OCI-LY3 (cell line): ENCODE measurements at regions not wholly inside any gene's neighbourhood (a gene's known extent, or its start where the extent isn't known, plus 50 kb on each side); places are given as distances from the start of the nearest gene placed in this dataset.

Experiments used
- H2AFZ ChIP-seq: fragments of 200-600, 300-600 bp; shearing (Covaris generic); 2 replicates; pipeline ENCODE4 v1.6.0; 2014; ENCODE audit warnings: antibody characterized with exemption, low read depth, low read length
- H3K27ac ChIP-seq: fragments of 200-600, 300-600 bp; sonication (generic); 2 replicates; pipeline ENCODE4 v1.5.1; 2014; ENCODE audit warnings: mild to moderate bottlenecking, low read length, moderate library complexity, mixed read lengths
- H3K27me3 ChIP-seq: fragments of 200-600, 300-600 bp; sonication (generic); 2 replicates; pipeline ENCODE4 v1.6.1; 2014; ENCODE audit warnings: low read depth, low read length, mixed read lengths
- H3K36me3 ChIP-seq: fragments of 200-600, 300-600 bp; sonication (generic); replicated peaks from 2 replicates; pipeline ENCODE3; 2014; ENCODE audit warnings: low read depth, low read length, mixed read lengths
- H3K4me1 ChIP-seq: fragments of 300-600, 200-600 bp; sonication (generic); 2 replicates; pipeline ENCODE4 v1.6.1; 2014; ENCODE audit warnings: low read length, mixed read lengths
- H3K4me2 ChIP-seq: fragments of 200-600, 300-600 bp; sonication (generic); 2 replicates; pipeline ENCODE4 v1.6.1; 2014; ENCODE audit warnings: low read length, mixed read lengths
- H3K4me3 ChIP-seq: fragments of 300-600, 200-600 bp; sonication (generic); 2 replicates; pipeline ENCODE4 v1.5.1; 2014; ENCODE audit warnings: antibody characterized with exemption, mild to moderate bottlenecking, low read length, moderate library complexity
- H3K79me2 ChIP-seq: fragments of 300-600, 200-600 bp; shearing (Covaris generic); 2 replicates; pipeline ENCODE4 v1.6.1; 2014; ENCODE audit warnings: mild to moderate bottlenecking, low read length, mixed read lengths
- H3K9ac ChIP-seq: fragments of 300-600, 200-600 bp; shearing (Covaris generic); 2 replicates; pipeline ENCODE4 v1.6.0; 2014; ENCODE audit warnings: mild to moderate bottlenecking, low read length, moderate library complexity
- H3K9me3 ChIP-seq: fragments of 200-600, 300-600 bp; shearing (Covaris generic); 2 replicates; pipeline ENCODE4 v1.6.1; 2014; ENCODE audit warnings: low read length, mixed read lengths; ENCODE audit not compliant: insufficient read depth
- H4K20me1 ChIP-seq: fragments of 200-600, 300-600 bp; sonication (generic); 2 replicates; pipeline ENCODE4 v1.6.1; 2016; ENCODE audit warnings: low read length, mixed read lengths; ENCODE audit not compliant: insufficient read depth
- EZH2phosphoT487 ChIP-seq: fragments of 200-600 bp; shearing (Covaris generic); IDR thresholded peaks from 2 replicates; pipeline ENCODE4 v1.6.1; 2018; ENCODE audit warnings: antibody characterized with exemption, mixed run types, low read depth
- TF ChIP-seq, protein P1 (sequence below): fragments of 200-600, 300-600 bp; sonication (generic); IDR thresholded peaks from 2 replicates; pipeline ENCODE4 v1.5.1; 2014; ENCODE audit warnings: antibody characterized with exemption, low read length, low read depth

DNA sequence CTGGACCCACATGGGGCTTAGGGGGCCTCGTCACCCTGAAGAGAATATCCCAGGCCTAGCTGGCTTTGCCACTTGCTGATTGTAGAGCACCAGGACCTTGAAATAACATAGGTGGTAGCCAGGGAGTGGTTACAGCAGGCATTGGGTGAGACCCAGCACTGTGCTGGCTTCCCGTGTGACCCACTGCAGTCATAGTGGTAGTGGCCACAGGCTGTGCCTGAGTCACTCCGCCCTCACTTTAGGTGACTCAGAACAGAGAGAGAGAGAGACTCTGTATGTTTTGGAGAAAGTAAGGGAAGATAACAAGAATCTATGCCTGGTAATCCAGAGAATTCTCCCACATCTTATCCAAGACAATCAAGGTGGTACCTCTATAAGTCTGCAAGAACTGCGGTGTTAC is 98.7 kb upstream of the LHX8 start:
- H4K20me1 ChIP-seq = no peaks in the 10 kb centered on the region
- no peak overlapping the region for H3K4me3 ChIP-seq
- H3K4me1 ChIP-seq = no peaks in the 10 kb centered on the region
- H3K4me2 ChIP-seq = no peak overlapping the region
- no peak overlapping the region for H3K9ac ChIP-seq
- no peak overlapping the region for H3K27ac ChIP-seq
- no peak for TF ChIP-seq EZH2phosphoT487
- TF ChIP-seq, protein P1, sequence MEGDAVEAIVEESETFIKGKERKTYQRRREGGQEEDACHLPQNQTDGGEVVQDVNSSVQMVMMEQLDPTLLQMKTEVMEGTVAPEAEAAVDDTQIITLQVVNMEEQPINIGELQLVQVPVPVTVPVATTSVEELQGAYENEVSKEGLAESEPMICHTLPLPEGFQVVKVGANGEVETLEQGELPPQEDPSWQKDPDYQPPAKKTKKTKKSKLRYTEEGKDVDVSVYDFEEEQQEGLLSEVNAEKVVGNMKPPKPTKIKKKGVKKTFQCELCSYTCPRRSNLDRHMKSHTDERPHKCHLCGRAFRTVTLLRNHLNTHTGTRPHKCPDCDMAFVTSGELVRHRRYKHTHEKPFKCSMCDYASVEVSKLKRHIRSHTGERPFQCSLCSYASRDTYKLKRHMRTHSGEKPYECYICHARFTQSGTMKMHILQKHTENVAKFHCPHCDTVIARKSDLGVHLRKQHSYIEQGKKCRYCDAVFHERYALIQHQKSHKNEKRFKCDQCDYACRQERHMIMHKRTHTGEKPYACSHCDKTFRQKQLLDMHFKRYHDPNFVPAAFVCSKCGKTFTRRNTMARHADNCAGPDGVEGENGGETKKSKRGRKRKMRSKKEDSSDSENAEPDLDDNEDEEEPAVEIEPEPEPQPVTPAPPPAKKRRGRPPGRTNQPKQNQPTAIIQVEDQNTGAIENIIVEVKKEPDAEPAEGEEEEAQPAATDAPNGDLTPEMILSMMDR = no peak
- no peaks in the 10 kb centered on the region for H3K9me3 ChIP-seq
- H2AFZ ChIP-seq = no peak overlapping the region
- no peaks in the 10 kb centered on the region for H3K36me3 ChIP-seq
- H3K27me3 ChIP-seq = no peaks in the 10 kb centered on the region
- no peaks in the 10 kb centered on the region for H3K79me2 ChIP-seq

- TF ChIP-seq EZH2phosphoT487 = no peak
- TF ChIP-seq, protein P1 = peak; percentile 39; the same call in 1 of the 2 replicates
- H3K79me2 ChIP-seq = no peaks in the 10 kb centered on the region
- H3K9ac ChIP-seq = no peak overlapping the region
Observed at GRCh38 chr1:75053207-75053606, 81.0 kb upstream of the LHX8 start.

GRCh38 chr1:75058424-75058823 is 75.8 kb upstream of the LHX8 start:
- Histone ChIP-seq H3K27ac (no peak overlapping the region), H3K36me3 (no peaks in the 10 kb centered on the region), H3K9ac (no peak overlapping the region), H3K27me3 (no peaks in the 10 kb centered on the region), H3K4me3 (no peak overlapping the region), H3K4me1 (no peaks in the 10 kb centered on the region), H3K9me3 (no peaks in the 10 kb centered on the region), H3K4me2 (no peak overlapping the region), H4K20me1 (no peaks in the 10 kb centered on the region), H3K79me2 (no peaks in the 10 kb centered on the region), H2AFZ (no peak overlapping the region)
- TF ChIP-seq EZH2phosphoT487 = no peak
- TF ChIP-seq, protein P1 = no peak

More at GRCh38 chr1:75053207-75053606, 81.0 kb upstream of the LHX8 start:
- Histone ChIP-seq H2AFZ (no peak overlapping the region), H3K4me2 (no peak overlapping the region), H4K20me1 (no peaks in the 10 kb centered on the region), H3K27ac (no peak overlapping the region), H3K4me3 (no peak overlapping the region), H3K4me1 (no peaks in the 10 kb centered on the region), H3K9me3 (no peaks in the 10 kb centered on the region), H3K36me3 (no peaks in the 10 kb centered on the region), H3K27me3 (no peaks in the 10 kb centered on the region)

GRCh38 chr1:75062111-75062510 is 72.1 kb upstream of the LHX8 start:
- Histone ChIP-seq H3K4me1 (no peaks in the 10 kb centered on the region), H3K9me3 (no peaks in the 10 kb centered on the region), H4K20me1 (no peaks in the 10 kb centered on the region), H3K79me2 (no peaks in the 10 kb centered on the region), H2AFZ (no peak overlapping the region), H3K9ac (no peak overlapping the region), H3K27me3 (no peaks in the 10 kb centered on the region), H3K27ac (no peak overlapping the region), H3K36me3 (no peaks in the 10 kb centered on the region), H3K4me3 (no peak overlapping the region), H3K4me2 (no peak overlapping the region)
- TF ChIP-seq EZH2phosphoT487 = no peak
- TF ChIP-seq, protein P1 = no peak
